Osteoblast (primary cell): ENCODE measurements at regions not wholly inside any gene's neighbourhood (a gene's known extent, or its start where the extent isn't known, plus 50 kb on each side); places are given as distances from the start of the nearest gene placed in this dataset.

ENCODE experiments used
- DNase-seq: peaks from one replicate; pipeline ENCODE4 v3.0.0; 2011; ENCODE audit warnings: low spot score, mixed read lengths; ENCODE audit not compliant: insufficient read length; ENCODE audit errors: missing footprints
- H2AFZ ChIP-seq: 2 replicates; pipeline ENCODE4 v1.6.0; 2011; ENCODE audit warnings: mild to moderate bottlenecking, low read length
- H3K27ac ChIP-seq: 2 replicates; pipeline ENCODE4 v1.5.1; 2011; ENCODE audit warnings: mild to moderate bottlenecking, low read depth, low read length, moderate library complexity
- H3K27me3 ChIP-seq: 2 replicates; pipeline ENCODE4 v1.6.0; 2012; ENCODE audit warnings: mild to moderate bottlenecking, control low read depth, inconsistent platforms, low read length, moderate library complexity; ENCODE audit not compliant: insufficient read depth
- H3K36me3 ChIP-seq: 2 replicates; pipeline ENCODE4 v1.5.1; 2011; ENCODE audit warnings: mild to moderate bottlenecking, low read length, control low read depth, moderate library complexity; ENCODE audit not compliant: insufficient read depth
- H3K4me1 ChIP-seq: 2 replicates; pipeline ENCODE4 v1.5.1; 2011; ENCODE audit warnings: mild to moderate bottlenecking, low read length, control low read depth, moderate library complexity; ENCODE audit not compliant: insufficient read depth
- H3K4me2 ChIP-seq: 2 replicates; pipeline ENCODE4 v1.6.0; 2011; ENCODE audit warnings: mild to moderate bottlenecking, low read length; ENCODE audit not compliant: insufficient read depth
- H3K4me3 ChIP-seq: fragments of 200-600 bp; sonication (generic); 3 replicates; pipeline ENCODE4 v1.5.1; 2012; ENCODE audit warnings: mild to moderate bottlenecking, low read length, inconsistent platforms; ENCODE audit not compliant: insufficient read depth
- H3K79me2 ChIP-seq: 2 replicates; pipeline ENCODE4 v1.6.0; 2012; ENCODE audit warnings: mild to moderate bottlenecking, low read length, control low read depth, inconsistent platforms; ENCODE audit not compliant: insufficient read depth
- H3K9me3 ChIP-seq: 2 replicates; pipeline ENCODE4 v1.5.1; 2011; ENCODE audit warnings: low read depth, low read length, control low read depth
- H4K20me1 ChIP-seq: 2 replicates; pipeline ENCODE4 v1.6.0; 2012; ENCODE audit warnings: mild to moderate bottlenecking, low read length, control low read depth; ENCODE audit not compliant: insufficient read depth
- TF ChIP-seq, protein P1 (sequence below): IDR thresholded peaks from 2 replicates; pipeline ENCODE4 v1.5.1; 2011; ENCODE audit warnings: mild to moderate bottlenecking, low read depth, low read length, moderate library complexity; ENCODE audit errors: extremely low read depth

DNA sequence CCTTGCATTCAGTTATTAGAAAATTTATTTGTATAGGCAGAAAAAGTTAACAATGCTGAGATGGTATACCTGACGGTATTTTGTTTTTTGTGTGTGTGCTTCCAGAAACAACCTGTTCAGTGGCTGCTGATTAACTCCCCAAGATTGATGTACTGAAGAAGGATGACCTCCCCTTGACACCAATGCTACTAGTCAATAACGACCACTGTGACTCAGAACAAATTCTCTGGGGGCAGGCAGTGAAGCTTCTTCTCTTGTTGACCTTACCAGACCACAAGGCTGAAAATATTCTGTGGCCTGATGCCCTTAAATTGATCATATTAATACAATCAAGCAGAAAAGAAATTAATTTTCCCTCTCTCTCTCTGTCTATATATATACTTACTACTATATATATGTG is 1182.9 kb upstream of the CRIM1 start:
- no peaks in the 10 kb centered on the region for H3K36me3 ChIP-seq
- H3K9me3 ChIP-seq: no peaks in the 10 kb centered on the region
- no peaks in the 10 kb centered on the region for H3K4me1 ChIP-seq
- H3K4me3 ChIP-seq: no peak overlapping the region
- TF ChIP-seq, protein P1, sequence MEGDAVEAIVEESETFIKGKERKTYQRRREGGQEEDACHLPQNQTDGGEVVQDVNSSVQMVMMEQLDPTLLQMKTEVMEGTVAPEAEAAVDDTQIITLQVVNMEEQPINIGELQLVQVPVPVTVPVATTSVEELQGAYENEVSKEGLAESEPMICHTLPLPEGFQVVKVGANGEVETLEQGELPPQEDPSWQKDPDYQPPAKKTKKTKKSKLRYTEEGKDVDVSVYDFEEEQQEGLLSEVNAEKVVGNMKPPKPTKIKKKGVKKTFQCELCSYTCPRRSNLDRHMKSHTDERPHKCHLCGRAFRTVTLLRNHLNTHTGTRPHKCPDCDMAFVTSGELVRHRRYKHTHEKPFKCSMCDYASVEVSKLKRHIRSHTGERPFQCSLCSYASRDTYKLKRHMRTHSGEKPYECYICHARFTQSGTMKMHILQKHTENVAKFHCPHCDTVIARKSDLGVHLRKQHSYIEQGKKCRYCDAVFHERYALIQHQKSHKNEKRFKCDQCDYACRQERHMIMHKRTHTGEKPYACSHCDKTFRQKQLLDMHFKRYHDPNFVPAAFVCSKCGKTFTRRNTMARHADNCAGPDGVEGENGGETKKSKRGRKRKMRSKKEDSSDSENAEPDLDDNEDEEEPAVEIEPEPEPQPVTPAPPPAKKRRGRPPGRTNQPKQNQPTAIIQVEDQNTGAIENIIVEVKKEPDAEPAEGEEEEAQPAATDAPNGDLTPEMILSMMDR: no peak
- no peaks in the 10 kb centered on the region for H3K79me2 ChIP-seq
- H3K27me3 ChIP-seq: no peaks in the 10 kb centered on the region
- H3K27ac ChIP-seq: no peak overlapping the region
- peak; percentile 22 for DNase-seq
- no peak overlapping the region for H3K4me2 ChIP-seq
- no peaks in the 10 kb centered on the region for H4K20me1 ChIP-seq
- no peak overlapping the region for H2AFZ ChIP-seq

DNA sequence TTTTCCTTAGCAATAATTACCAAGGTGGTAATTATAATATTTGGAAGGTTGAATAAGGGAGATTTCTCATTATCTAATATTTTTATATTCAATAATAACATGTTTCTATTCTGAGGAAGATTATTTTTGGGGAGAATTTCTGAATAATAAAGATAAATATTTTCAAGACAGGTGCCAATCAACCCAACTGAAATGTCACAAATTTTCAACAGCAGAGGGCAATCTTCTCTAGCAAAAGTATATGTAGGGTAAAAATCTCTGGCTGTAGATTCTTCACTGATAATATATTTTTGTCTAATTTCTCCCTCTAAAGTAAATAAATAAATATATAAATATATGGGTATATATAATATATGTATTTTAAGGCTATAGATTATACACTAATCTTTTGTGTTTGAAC is 1187.2 kb upstream of the CRIM1 start:
- Histone ChIP-seq H3K79me2 (no peaks in the 10 kb centered on the region), H3K4me1 (no peaks in the 10 kb centered on the region), H3K9me3 (peaks cover 4% of the 10 kb centered on the region), H3K27ac (no peak overlapping the region), H2AFZ (no peak overlapping the region), H3K27me3 (no peaks in the 10 kb centered on the region), H3K4me2 (no peak overlapping the region), H4K20me1 (no peaks in the 10 kb centered on the region), H3K36me3 (no peaks in the 10 kb centered on the region), H3K4me3 (no peak overlapping the region)
- no peak for DNase-seq
- TF ChIP-seq, protein P1: no peak

DNA sequence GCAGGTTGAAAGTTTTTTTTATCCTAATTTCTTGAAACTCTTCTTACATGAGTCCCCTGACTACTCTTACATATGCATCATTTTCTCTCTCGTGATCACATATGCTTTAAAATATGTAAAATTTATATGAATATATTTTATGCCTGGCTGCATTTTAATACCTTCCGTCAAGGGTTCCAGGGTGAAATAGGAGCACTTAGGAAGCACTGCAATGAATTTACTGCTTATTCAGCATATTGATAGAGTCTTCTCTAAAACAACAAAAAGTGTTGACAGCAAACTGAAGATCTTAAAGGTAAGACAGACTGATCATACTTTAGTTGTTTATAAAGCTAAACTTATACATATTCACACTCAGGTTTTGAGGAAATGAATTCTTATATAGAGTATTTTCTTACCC is 1191.6 kb upstream of the CRIM1 start:
- H3K79me2 ChIP-seq: no peaks in the 10 kb centered on the region
- no peak overlapping the region for H2AFZ ChIP-seq
- no peaks in the 10 kb centered on the region for H3K4me1 ChIP-seq
- H3K9me3 ChIP-seq: peaks cover 4% of the 10 kb centered on the region
- DNase-seq: no peak
- no peak overlapping the region for H3K27ac ChIP-seq
- no peaks in the 10 kb centered on the region for H3K36me3 ChIP-seq
- no peaks in the 10 kb centered on the region for H3K27me3 ChIP-seq
- TF ChIP-seq, protein P1: no peak
- H4K20me1 ChIP-seq: no peaks in the 10 kb centered on the region
- no peak overlapping the region for H3K4me3 ChIP-seq
- no peak overlapping the region for H3K4me2 ChIP-seq

DNA sequence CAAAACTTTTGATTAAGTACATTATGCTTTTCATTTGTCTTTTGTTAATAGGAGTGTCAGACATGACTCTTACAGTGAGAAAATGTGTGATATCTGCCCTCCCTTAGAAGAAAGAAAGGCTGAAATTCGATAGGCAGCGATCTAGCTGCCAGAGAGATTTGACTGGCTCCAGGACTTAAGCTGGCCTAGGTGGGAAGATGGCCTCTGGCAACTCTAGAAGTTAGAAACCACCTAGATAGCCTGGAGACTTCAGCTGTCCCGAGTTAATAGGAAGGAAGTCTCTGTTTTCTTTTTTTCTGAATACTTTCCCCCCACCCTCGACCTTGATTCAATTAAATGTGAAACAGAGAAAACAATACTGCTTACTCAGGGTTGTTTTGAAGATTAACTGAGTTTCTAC is 1194.7 kb upstream of the CRIM1 start:
- Histone ChIP-seq H2AFZ (no peak overlapping the region), H3K79me2 (no peaks in the 10 kb centered on the region), H3K9me3 (peaks cover 4% of the 10 kb centered on the region), H3K27ac (no peak overlapping the region), H3K4me2 (no peak overlapping the region), H3K4me1 (no peaks in the 10 kb centered on the region), H3K36me3 (no peaks in the 10 kb centered on the region), H4K20me1 (no peaks in the 10 kb centered on the region), H3K4me3 (no peak overlapping the region), H3K27me3 (no peaks in the 10 kb centered on the region)
- no peak for DNase-seq
- TF ChIP-seq, protein P1: no peak
